HepG2 (cell line): ENCODE measurements at regions not wholly inside any gene's neighbourhood (a gene's known extent, or its start where the extent isn't known, plus 50 kb on each side); places are given as distances from the start of the nearest gene placed in this dataset.

Experiments used
- ATAC-seq: fragments of 200-7000 bp; cut with Tn5 transposase; 3 replicates; pipeline ENCODE4 v1.9.1; 2020; ENCODE audit warnings: mild to moderate bottlenecking, moderate library complexity
- BruUV-seq: library from RNA; stranded (reverse); fragments of 400-500 nt; replicated peaks from 2 replicates; lab custom pipeline; 2021; lab: Mats Ljungman, UMichigan
- CTCF ChIA-PET: fragments of 300-600 bp; formaldehyde crosslinking; extraction: SDS; loops from one replicate; lab custom pipeline; 2021; ENCODE audit warnings: low total read pairs, inconsistent platforms, low intra/inter-chr PET ratio; lab: Yijun Ruan, JAX
- POLR2A ChIA-PET: fragments of 350-600 bp; sonication (Branson Sonifier 250); formaldehyde crosslinking; loops from one replicate; lab custom pipeline; 2020; ENCODE audit warnings: antibody characterized with exemption, inconsistent platforms; lab: Yijun Ruan, JAX
- DNase-seq: peaks from one replicate; pipeline ENCODE4 v3.0.0-alpha.2; 2015; ENCODE audit warnings: low spot score
- FAIRE-seq: peaks from 3 replicates; lab custom pipeline; 2011; peaks lifted over from hg19 to GRCh38; lab: Jason Lieb, UNC
- H2AFZ ChIP-seq: one replicate; pipeline ENCODE4 v1.6.1; 2011; ENCODE audit warnings: low read length, inconsistent platforms
- H3K27ac ChIP-seq: fragments of 300-600 bp; 3 replicates; pipeline ENCODE4 v1.8.0; 2011; ENCODE audit warnings: mixed run types, mild to moderate bottlenecking, mixed read lengths, low read length, inconsistent platforms; ENCODE audit not compliant: insufficient read depth; ENCODE audit errors: extremely low read length
- H3K27me3 ChIP-seq, 2 experiments: fragments of 200-600 bp in 1 of 2; 2 replicates in 1 of 2; 3 replicates in 1 of 2; pipeline versions ENCODE4 v1.6.0 to v1.8.0; 2011; ENCODE audit warnings: low read length in 2 of 2, mild to moderate bottlenecking in 2 of 2, moderate library complexity in 2 of 2, inconsistent platforms in 1 of 2; ENCODE audit not compliant: insufficient read depth in 2 of 2, control insufficient read depth in 1 of 2
- H3K36me3 ChIP-seq, 2 experiments: fragments of 200-600 bp in 1 of 2; replicated peaks in 1 of 2; 2 replicates in 1 of 2; 3 replicates in 1 of 2; pipeline versions ENCODE4 v1.5.1 to v1.8.0; 2011; ENCODE audit warnings: low read length in 2 of 2, inconsistent platforms in 1 of 2; ENCODE audit not compliant: insufficient read depth in 2 of 2, control insufficient read depth in 1 of 2
- H3K4me1 ChIP-seq: 2 replicates; pipeline ENCODE4 v1.5.1; 2012; ENCODE audit warnings: low read length, inconsistent platforms; ENCODE audit not compliant: insufficient read depth
- H3K4me2 ChIP-seq: 2 replicates; pipeline ENCODE4 v1.6.0; 2011; ENCODE audit warnings: low read depth, low read length, inconsistent platforms
- H3K4me3 ChIP-seq, 3 experiments: fragments of 200-600 bp in 1 of 3; sonication (generic), shearing (Covaris generic) in 1 of 3; replicated peaks in 1 of 3; 2 replicates each; pipeline ENCODE4 v1.5.1; 2011 to 2016; ENCODE audit warnings: low read length in 3 of 3, inconsistent platforms in 2 of 3, low read depth in 2 of 3, mild to moderate bottlenecking in 2 of 3, control low read depth in 1 of 3, mixed read lengths in 1 of 3; ENCODE audit not compliant: insufficient read depth in 1 of 3
- H3K79me2 ChIP-seq: one replicate; pipeline ENCODE4 v1.6.1; 2011; ENCODE audit warnings: low read length, inconsistent platforms; ENCODE audit not compliant: insufficient read depth
- H3K9ac ChIP-seq: 2 replicates; pipeline ENCODE4 v1.6.0; 2011; ENCODE audit warnings: mild to moderate bottlenecking, low read depth, low read length, inconsistent platforms; ENCODE audit not compliant: insufficient read depth
- H3K9me3 ChIP-seq: 2 replicates; pipeline ENCODE4 v1.5.1; 2012; ENCODE audit warnings: mild to moderate bottlenecking, low read length
- H4K20me1 ChIP-seq: 2 replicates; pipeline ENCODE4 v1.6.0; 2011; ENCODE audit warnings: inconsistent platforms, mild to moderate bottlenecking, low read length, moderate library complexity; ENCODE audit not compliant: insufficient read depth
- CCAR2 ChIP-seq: fragments of 200-400 bp; formaldehyde crosslinking; optimal IDR thresholded peaks from 2 replicates; pipeline ENCODE3; 2018; ENCODE audit warnings: low read depth, mild to moderate bottlenecking, low read length, moderate library complexity
- RBM22 ChIP-seq: fragments of 200-400 bp; formaldehyde crosslinking; optimal IDR thresholded peaks from 2 replicates; pipeline ENCODE3; 2017; ENCODE audit warnings: mild to moderate bottlenecking, low read length, moderate library complexity
- TARDBP ChIP-seq: sonication (generic); formaldehyde crosslinking; IDR thresholded peaks from 2 replicates; pipeline ENCODE4 v1.8.0; 2022; ENCODE audit warnings: mild to moderate bottlenecking, missing genetic modification reagents
- TEAD2 ChIP-seq: sonication (generic); formaldehyde crosslinking; IDR thresholded peaks from 2 replicates; pipeline ENCODE4 v1.9.0; 2021; ENCODE audit warnings: missing genetic modification reagents
- ZFP1 ChIP-seq: IDR thresholded peaks from 2 replicates; pipeline ENCODE4 v1.6.1; 2016
- ZKSCAN5 ChIP-seq: sonication (generic); formaldehyde crosslinking; IDR thresholded peaks from 2 replicates; pipeline ENCODE4 v1.5.1; 2020; ENCODE audit warnings: mild to moderate bottlenecking, missing genetic modification reagents
- ZNF530 ChIP-seq: sonication (generic); formaldehyde crosslinking; IDR thresholded peaks from 2 replicates; pipeline ENCODE4 v1.5.0; 2020; ENCODE audit warnings: low read depth, mild to moderate bottlenecking, missing genetic modification reagents
- ZNF660 ChIP-seq: sonication (generic); formaldehyde crosslinking; IDR thresholded peaks from 2 replicates; pipeline ENCODE4 v1.5.1; 2020; ENCODE audit warnings: mild to moderate bottlenecking, low read depth, missing genetic modification reagents, borderline replicate concordance
- WGBS: methylation state at CpG from one replicate; pipeline ENCODE4 v1.1.6; 2017; ENCODE audit warnings: low lambda C conversion rate; 5-methylcytosine and 5-hydroxymethylcytosine counted together
- in situ Hi-C: cut with HindIII; loops from 2 replicates; pipeline ENCODE4 v1.10.0; 2017; ENCODE audit warnings: low pct_unique_long_range_greater_than_20kb; ENCODE audit not compliant: extremely low pct_ligation_motif_present
- intact Hi-C: fragments of 100-400 bp; cut with micrococcal nuclease; formaldehyde crosslinking; loops from one replicate; pipeline ENCODE4 v1.10.0; 2022; ENCODE audit not compliant: unreplicated experiment
- TF ChIP-seq, protein P1 (sequence below): sonication (generic); formaldehyde crosslinking; IDR thresholded peaks from 2 replicates; pipeline ENCODE4 v1.4.0; 2020; ENCODE audit warnings: mild to moderate bottlenecking, low read depth, missing genetic modification reagents
- TF ChIP-seq, protein P2 (sequence below): sonication (generic); formaldehyde crosslinking; IDR thresholded peaks from 2 replicates; pipeline ENCODE4 v1.8.1; 2023; ENCODE audit warnings: mild to moderate bottlenecking, missing genetic modification reagents

DNA sequence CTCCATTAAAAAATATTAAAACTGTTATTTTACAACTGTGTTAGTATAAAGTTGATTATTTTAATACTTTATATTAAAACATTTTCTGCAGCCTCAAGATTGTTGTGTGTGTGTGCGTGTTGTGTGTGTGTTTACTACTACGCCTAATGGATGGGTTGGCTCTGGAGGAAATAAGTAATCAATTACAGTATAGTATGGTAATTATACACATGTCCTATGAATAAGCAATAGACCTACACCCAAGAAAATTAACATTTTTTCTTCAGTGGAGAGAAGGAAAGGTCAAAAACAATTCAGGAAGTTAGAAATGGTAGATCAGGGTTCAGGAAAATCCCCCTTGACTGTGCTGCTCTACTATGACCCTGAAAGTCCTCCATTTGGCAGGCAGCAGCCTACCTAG, 65.7 kb upstream of the DYRK2 start:
- POLR2A ChIA-PET: no interaction called here
- no peaks in the 10 kb centered on the region for H4K20me1 ChIP-seq
- no peaks in the 10 kb centered on the region for H3K36me3 ChIP-seq
- ATAC-seq: no peak
- no peaks in the 10 kb centered on the region for H3K79me2 ChIP-seq
- no peak overlapping the region for H3K4me2 ChIP-seq
- whole genome bisulfite sequencing: 3% methylated on average over 2 of the region's 2 CpGs
- H3K4me1 ChIP-seq: no peaks in the 10 kb centered on the region
- TF ChIP-seq ZKSCAN5 (CRISPR knock-in tag) (no peak), RBM22 (no peak), TEAD2 (CRISPR knock-in tag) (no peak), ZNF530 (CRISPR knock-in tag) (no peak), ZNF660 (CRISPR knock-in tag) (no peak), TARDBP (CRISPR knock-in tag) (no peak), ZFP1 (CRISPR knock-in tag) (no peak), CCAR2 (no peak)
- TF ChIP-seq, protein P1, sequence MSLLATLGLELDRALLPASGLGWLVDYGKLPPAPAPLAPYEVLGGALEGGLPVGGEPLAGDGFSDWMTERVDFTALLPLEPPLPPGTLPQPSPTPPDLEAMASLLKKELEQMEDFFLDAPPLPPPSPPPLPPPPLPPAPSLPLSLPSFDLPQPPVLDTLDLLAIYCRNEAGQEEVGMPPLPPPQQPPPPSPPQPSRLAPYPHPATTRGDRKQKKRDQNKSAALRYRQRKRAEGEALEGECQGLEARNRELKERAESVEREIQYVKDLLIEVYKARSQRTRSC (CRISPR knock-in tag): no peak
- TF ChIP-seq, protein P2, sequence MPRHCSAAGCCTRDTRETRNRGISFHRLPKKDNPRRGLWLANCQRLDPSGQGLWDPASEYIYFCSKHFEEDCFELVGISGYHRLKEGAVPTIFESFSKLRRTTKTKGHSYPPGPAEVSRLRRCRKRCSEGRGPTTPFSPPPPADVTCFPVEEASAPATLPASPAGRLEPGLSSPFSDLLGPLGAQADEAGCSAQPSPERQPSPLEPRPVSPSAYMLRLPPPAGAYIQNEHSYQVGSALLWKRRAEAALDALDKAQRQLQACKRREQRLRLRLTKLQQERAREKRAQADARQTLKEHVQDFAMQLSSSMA (CRISPR knock-in tag): no peak
- H3K9me3 ChIP-seq: no peaks in the 10 kb centered on the region
- FAIRE-seq: no peak
- no TSS peak for BruUV-seq
- in situ Hi-C loops (no loop called here), intact Hi-C loops (no loop called here)
- no peak overlapping the region for H3K9ac ChIP-seq
- no peaks in the 10 kb centered on the region for H3K27me3 ChIP-seq
- no peak for DNase-seq
- CTCF ChIA-PET: no interaction called here
- no peak overlapping the region for H3K27ac ChIP-seq
- no peak overlapping the region for H3K4me3 ChIP-seq
- no peak overlapping the region for H2AFZ ChIP-seq
